CD4-positive, alpha-beta T cell treated with Interleukin-17A for 4 hours (primary cell): ENCODE measurements at regions not wholly inside any gene's neighbourhood (a gene's known extent, or its start where the extent isn't known, plus 50 kb on each side); places are given as distances from the start of the nearest gene placed in this dataset.
"Not testable (repeated sequence)": the region's sequence is repeated elsewhere in the genome, so short reads cannot be mapped to it uniquely, and the experiment has no call there.

Source experiments
- DNase-seq: peaks from one replicate; pipeline ENCODE4 v3.0.0-alpha.2; 2020; ENCODE audit warnings: mixed read lengths

DNA sequence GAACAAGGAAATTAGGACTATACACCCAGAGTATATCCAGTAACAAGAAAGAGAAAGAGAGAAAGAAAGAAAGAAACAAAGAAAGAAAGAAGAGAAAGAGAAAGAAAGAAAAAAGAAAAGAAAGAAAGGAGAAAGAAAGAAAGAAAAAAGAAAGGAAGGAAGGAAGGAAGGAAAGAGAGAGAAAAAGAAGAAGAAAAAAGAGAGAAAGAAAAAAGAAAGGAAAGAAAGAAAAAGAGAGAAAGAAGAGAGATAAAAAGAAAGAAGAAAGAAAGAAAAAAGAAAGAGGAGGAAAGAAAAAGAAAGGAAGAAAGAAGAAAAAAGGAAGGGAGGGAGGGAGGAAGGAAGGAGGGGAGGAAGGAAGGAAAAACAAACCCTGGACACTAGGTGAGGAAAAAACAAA is 981.8 kb downstream of the TBC1D32 start:
- no peak for DNase-seq

DNA sequence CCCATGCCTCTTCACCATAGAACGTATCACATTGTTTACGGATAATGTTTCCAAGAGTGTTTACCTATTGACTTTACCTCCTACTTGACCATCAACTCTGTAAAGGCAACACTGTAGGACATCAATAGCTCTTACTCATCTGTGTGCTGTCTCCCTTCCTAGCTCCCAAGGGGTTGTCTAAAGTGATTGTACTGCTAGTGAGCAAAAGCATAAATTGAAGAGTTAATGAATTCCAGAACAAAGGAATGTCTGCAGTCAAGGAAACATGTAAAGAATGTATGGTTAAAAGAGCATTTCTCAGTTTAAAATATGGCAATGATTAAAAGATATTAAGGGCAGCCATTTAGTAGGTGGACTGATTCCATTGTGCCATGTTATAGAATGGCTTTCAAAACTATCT is 985.4 kb downstream of the TBC1D32 start:
- DNase-seq: no peak

DNA sequence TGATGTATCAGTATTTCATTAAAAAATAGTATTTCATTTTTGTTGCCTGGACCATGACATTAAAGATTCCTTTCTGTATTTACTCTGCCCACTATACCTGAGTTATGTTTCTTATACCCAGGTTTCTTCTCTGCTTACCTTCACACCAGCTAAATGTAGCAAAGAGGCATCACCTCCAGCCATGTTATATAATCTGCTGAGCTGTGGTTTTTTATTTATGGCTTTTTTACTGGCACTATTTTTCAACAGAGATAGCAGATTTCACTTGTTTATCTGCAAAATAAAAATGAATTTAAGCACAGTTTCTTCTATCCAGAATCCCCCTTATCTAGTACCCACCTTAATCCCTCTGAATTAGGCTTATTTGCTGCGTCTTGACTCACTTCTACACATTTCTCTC is 979.0 kb upstream of the MAN1A1 start:
- no peak for DNase-seq

DNA sequence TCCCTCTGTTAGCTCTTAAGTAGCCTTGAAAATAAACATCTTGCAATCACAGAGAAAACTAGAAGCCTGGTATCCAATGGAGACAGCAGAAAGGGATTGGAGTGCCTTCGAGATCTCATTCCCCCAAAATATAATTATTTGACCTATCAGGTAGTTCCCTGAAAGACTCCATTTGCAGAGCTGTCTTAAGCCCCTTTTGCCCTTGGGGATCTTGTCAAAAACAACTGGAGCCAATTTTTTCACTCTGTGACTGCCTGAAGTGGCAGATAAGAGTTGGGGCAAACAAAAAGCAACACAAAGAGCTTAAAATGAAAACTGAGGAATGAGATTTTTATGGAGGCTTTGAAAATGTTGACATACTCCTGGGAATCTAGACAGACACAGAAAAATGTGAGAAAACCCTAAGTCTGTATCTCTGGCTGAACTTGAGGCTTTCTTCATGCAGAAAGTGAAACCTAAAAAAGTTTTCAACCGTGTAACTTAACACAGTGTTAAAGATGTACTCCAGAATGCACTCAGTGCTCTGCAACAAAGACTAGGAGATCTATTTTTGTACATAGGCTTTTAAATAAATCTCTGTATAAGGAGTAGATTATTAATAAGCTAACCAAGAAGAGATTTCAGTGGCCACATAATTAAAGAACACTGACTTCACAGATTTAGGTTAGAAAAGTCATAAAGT is 971.1 kb upstream of the MAN1A1 start:
- DNase-seq: no peak

DNA sequence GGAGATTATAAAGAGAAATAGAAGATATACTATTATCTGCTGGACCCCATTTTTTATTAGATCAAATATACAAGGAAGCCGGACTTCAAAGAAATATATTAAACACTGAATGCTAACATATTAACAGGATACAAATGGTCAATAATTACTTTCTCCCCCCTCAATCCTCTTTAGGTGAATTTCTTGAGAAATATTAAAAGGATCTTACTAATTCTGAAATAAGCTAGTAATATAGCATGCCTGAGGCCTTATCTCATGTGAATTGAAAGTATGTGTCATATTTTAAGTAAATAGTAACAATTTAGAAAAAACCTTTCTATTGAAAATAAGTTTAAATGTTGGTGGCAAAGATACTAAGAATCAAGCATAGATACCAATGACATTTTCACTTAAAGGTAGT is 954.7 kb upstream of the MAN1A1 start:
- DNase-seq: no peak

DNA sequence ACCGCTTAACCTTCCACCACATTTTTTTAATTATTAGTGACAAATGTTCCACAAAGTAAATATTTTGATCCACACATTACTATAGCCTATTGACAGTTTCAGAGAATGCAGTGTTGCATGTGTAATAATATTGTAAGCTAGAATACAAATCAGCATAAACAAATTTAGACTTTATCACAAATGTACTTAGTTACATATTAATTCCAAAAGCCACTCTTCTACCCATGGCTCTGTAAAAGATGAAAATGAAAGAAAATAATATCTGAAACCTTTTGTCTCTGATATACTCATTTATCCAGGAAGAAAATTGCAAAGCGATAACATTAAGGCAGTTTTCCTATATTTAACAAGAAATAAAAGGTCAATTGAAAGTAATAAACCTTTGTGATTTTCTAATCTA is 954.0 kb upstream of the MAN1A1 start:
- DNase-seq: no peak

DNA sequence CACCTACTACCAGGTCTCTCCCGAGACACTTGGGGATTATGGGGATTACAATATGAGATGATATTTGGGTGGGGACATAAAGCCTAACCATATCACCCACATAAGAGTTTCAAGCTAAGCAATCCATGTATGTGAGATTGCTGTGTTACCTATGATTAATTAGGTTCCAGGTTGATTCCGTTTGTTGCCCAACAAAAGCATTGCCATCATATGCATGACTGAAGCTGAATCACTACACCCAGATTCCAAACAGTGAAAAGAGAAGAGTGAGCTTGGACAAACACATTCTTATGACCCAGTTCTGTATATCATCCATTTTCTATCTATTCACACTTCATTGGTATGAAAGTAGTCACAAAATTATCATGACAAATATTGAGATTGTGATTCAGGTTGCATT is 952.5 kb upstream of the MAN1A1 start:
- DNase-seq: no peak

DNA sequence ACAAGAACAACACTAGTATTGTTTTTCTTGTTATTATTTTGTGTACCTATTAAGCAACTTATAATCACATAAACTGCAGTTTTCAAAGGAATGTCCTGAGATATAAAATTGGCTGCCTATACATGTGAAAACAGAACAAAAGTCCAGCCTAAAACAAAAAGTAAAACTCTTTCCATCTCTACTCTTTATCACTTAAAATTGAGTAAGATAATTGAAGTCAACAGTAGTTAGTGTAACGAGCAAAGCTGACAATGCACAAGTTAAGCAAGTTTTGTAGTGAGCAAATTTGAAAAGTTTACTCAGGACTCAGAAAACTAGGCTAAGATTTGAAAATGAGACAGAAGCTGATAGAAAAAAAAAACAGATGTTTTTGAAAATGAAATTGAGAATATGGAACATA is 941.4 kb upstream of the MAN1A1 start:
- no peak for DNase-seq

DNA sequence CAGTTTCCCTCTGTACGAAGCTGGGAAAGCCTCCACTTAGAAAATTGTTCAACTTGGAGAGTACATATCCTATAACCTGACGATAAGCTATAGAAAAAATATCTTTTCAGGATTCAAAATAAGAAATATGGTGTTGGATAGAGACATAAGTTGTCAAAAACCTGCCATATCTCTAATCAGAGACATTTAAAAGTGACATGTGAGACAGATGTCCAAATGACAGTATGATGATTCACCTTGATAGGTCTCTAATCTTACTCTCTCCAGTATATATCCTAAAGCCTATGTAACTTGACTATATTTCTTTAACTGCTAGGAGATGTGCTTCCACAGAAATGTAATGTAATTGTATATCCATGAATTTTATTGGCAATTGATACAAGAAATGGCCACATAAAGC is 932.4 kb upstream of the MAN1A1 start:
- DNase-seq: no peak

DNA sequence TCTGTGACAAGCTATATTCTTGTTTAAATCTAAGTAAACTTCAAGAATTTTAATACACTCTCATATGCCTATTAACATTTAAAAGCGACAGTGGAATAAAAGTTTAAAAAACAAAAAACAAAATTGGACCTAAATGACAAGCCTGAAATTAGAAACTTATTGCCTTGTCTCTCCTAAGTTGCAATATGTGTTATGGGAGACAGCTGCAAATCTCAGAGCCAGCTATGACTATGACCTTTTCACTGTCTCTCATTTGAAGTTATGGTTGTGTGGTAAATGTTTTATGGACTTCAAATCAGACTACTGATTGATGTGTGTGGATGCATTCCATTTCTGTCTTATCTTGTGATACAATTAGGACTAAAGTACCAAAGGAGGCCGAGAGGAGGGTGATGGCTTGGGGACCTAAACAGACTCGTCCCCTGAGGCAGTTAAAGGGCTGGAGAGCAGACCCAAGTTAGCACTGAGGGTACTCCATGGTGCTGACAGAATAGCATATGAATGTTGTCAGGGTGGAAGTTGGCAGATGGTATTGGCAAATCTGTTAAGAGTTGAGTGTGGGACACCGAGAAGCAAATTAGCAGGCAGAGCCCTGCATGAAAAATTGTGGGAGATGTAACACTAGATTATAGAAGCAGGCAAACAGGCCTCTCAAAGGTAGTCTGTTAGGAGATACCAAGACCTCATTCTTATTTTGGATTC is 930.1 kb upstream of the MAN1A1 start:
- DNase-seq: no peak

DNA sequence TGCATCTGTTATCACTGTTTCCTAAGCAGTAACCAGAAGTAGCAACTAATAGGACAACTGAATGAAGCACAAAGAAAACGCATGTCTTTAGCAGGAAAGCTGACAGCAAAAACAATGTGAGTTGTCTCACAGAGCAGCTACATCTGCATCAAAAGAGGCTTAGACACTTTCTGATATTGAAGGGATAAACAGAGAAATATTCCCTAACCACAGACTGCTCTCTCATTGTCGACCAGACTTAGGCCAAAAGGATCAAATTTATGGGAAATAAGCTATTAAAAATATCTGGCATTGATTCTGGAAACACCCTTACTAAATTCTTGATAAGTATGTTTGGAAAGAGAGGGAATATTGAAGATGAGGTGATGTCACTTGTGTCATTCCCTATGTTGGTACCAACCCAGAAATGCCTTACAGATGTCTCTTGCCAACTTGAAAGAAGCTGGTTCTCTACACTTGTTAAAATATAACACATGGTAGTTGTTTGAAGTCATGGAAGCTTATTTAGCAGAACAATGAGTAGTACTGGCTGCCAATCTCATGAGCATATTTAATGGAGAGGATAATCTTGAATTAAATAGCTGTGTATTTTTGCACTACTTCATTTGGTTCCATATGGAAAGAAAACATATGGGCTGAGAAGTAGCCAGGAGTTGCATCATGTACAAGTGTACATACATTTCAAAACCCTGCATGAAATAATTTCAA is 929.3 kb upstream of the MAN1A1 start:
- no peak for DNase-seq

DNA sequence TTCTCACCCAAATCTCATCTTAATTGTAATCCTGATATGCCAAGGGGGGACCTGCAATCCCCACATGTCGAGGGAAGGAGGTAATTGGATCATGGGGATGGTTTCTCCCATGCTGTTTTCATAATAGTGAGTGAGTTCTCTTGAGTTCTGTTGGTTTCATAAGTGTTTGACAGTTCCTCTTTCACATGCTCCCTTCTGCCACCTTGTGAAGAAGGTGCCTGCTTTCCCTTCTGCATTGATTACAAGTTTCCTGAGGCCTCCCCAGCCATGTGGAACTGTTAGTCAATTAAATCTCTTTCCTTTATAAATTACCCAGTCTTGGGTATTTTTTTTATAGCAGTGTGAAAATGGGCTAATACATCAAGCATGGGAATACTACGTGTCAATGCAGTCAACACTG is 925.0 kb upstream of the MAN1A1 start:
- no peak for DNase-seq

DNA sequence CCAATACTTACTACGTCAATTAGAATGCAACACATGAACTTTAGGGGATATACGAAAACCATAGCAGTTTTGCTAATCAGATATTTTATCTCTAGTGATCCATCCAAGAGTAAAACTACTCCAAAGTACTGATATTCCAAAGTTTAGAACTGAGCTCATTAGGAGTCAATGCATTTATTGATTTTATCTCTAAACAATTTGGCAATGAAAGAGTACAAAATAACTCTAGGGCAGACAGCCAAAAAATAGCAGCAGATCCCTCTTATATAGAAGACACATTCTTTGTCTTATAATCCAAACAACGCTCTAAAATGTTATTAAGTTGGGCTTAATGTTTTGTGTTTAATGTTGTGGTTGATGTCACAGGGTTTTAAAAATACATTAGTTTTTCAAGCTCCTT is 923.9 kb upstream of the MAN1A1 start:
- no peak for DNase-seq

DNA sequence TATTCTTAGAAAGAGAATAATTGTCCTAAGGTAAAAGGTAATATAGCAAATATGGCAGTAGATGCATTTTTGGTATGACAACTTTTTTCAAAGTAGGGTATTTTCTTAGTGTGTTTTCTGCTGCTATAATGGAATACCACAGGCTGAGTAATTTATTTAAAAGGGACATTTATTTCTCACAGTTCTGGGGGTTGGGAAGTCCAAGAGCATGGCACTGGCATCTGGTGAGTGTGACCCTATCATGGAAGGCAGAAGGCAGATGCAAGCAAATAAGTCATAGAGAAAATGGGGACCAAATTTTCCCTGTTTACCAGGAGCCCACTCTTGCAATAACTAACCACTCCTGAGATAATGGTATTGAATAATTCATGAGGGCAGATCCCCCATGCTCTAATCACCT is 922.5 kb upstream of the MAN1A1 start:
- no peak for DNase-seq

DNA sequence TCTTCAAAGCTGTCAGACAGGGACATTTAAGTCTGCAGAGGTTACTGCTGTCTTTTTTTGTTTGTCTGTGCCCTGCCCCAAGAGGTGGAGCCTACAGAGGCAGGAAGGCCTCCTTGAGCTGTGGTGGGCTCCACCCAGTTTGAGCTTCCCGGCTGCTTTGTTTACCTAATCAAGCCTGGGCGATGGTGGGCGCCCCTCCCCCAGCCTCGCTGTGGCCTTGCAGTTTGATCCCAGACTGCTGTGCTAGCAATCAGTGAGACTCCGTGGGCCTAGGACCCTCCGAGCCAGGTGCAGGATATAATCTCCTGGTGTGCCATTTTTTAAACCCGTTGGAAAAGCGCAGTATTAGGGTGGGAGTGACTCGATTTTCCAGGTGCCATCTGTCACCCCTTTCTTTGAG is 918.7 kb upstream of the MAN1A1 start:
- DNase-seq: not testable (repeated sequence)

DNA sequence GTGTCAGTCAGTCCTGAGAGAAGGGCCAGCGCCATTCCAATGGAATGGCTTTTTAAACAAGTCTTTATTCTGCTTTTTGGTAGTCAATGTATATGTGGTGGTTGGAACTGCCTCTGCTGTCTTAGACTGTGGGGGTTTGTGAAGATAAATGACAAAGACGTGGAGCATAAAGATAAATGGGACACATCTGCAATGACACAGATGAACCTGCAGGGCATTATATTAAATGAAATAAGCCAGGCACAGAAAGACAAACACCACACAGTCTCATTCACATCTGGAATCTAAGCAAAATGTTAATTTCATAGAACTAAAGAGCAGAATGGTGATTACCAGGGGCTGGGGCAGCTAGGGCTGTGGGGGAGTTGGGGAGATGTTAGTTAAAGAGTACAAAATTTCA is 912.8 kb upstream of the MAN1A1 start:
- no peak for DNase-seq

DNA sequence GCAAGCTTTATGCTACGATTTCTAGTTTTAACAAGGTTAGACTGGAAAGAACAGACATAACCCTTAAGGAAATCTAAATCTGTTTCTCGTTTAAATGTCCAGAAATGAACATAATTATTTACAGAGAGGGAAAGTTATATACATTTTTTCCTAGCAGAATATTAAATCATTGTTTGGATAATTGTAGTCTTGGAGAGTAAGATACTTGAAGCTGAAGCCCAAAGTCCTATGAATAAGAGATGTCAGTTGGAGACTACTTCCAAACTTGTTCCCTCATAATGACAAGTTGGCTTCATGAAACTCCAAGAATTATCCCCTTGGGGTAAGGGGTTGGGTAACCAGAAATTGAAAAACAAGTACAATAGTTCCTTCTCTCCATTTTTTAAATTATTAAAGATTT is 911.1 kb upstream of the MAN1A1 start:
- no peak for DNase-seq

DNA sequence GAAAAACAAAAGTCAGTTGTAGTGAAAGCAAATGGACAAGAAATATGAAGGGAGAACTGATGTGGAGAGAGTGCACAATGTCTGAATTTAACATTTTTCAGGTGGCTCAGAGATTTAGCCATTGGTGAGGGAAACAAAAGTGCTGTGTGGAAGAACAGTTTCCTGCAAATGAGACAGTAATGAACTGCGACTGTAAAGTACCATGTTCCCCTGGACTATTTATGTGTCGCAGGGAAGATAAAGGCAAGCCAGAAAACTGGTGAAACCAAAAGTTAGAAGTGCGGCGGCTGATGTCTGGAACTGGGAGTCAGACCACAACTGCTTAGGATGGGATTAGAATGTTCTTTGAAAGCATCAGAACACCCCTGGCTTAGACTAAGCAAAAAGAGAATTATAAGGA is 905.1 kb upstream of the MAN1A1 start:
- DNase-seq: no peak

DNA sequence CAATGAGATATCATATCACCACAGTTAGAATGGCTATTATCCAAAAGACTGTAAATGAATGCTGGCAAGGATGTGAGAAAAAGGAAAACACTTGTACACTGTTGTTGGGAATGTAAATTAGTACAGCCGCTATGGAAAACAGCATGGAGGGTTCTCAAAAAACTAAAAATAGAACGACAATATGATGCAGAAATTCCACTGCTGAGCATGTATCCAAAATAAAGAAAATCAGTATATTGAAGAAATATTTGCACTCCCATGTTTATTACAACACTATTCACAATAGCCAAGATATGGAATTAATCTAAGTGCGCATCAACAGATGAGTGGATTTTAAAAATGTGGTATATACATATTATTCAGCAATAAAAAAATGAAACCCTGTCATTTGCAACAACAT is 898.9 kb upstream of the MAN1A1 start:
- DNase-seq: no peak

DNA sequence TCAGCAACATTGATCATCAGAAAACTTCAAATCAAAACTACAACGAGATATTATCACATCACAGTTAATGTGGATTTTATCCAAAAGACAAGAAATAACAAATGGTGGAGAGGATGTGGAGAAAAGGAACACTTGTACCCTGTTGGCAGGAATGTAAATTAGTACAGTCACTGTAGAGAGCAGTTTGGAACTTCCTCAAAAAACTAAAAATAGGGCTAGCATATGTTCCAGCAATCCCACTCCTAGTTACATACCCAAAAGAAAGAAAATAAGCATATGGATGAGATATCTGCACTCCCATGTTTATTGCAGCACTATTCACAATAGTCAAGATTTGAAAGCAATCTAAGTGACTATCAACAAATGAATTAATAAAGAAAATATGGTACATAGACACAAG is 887.7 kb upstream of the MAN1A1 start:
- no peak for DNase-seq

DNA sequence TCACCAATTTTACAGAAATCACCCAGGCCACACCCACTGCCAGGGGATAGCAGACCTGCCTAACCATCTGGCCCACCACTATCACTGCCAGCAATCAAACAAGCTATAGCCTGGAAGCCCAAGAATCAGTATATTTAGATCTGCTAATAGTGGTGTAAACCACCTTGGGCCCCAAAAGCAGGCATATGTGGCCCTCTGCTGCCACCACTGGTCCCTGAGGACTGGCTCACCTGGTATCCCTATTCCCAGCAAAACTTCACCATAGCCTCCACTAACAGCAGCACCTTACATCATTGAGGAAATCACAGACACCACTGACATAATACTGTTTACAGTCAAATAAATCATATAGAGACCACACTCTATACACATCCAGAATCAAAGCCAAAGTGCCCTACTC is 880.4 kb upstream of the MAN1A1 start:
- DNase-seq: no peak

DNA sequence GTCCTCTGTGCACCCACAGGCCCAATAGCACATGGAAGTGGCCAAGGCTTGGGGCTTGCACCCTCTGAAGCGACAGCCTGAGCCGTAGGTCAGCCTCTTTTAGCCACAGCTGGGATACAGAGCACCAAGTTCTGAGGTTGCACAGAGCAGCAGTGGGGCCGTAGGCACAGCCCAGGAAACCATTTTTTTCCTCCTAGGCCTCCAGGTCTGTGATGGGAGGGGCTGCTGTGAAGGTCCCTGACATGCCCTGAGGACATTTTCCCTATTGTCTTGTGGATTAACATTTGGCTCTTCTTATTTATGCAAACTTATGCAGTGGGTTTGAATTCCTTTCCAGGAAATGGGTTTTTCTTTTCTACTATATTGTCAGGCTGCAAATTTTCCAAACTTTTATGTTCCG is 878.7 kb upstream of the MAN1A1 start:
- no peak for DNase-seq

DNA sequence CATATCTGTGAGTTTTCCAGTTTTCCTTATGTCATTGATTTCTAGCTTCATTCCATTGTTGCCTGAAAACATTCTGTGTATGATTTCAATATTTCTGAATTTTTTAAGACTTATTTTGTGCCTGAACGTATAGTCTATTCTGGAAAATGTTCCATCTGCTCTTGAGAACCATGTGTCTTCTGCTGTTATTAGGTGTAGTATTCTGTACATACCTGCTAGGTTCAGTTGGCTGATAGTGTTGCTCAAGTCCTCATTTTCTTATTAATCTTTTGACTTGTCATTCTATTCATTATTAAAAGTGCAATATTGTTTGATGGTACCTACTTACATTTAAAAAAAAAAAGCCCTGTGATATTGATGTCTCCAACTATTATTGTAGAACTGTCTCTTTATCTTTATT is 869.8 kb upstream of the MAN1A1 start:
- no peak for DNase-seq

DNA sequence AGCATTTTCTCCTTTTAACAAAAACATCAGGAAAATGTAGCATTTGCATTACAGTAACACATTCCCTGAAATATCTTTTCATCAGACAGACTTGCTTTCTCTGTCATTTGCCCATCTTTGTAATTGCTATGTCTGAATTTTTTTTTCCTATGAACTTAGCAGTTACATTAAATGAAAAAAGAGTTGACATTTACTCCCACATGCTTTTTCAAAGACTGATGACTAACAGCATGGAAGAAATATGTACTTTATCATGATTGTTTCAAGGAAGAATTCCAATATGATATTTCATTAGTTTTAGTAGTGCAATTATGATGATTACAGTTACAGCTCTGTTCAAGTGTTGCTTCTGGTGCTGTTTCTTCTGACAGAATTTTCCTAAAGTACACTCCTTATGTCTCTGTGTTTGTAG is 864.5 kb upstream of the MAN1A1 start:
- no peak for DNase-seq
